ENCODE measurements at regions not wholly inside any gene's neighbourhood (a gene's known extent, or its start where the extent isn't known, plus 50 kb on each side); places are given as distances from the start of the nearest gene placed in this dataset.

- TF ChIP-seq BCL6B (tag by site-specific recombination; IDR thresholded peaks at IDR 0.05) (no peak), ZSCAN30 (tag by site-specific recombination; IDR thresholded peaks at IDR 0.05) (no peak), ZNF112 (tag by site-specific recombination; IDR thresholded peaks at IDR 0.05) (no peak), ZNF391 (tag by site-specific recombination; IDR thresholded peaks at IDR 0.05; ENCODE audit: borderline replicate concordance, low read depth) (no peak), GLI4 (tag by site-specific recombination; IDR thresholded peaks at IDR 0.05) (no peak), GFI1B (tag by site-specific recombination; IDR thresholded peaks at IDR 0.05) (no peak), ZNF645 (tag by site-specific recombination; IDR thresholded peaks at IDR 0.05) (no peak), PRDM1 (tag by site-specific recombination; IDR thresholded peaks at IDR 0.05) (no peak), OSR2 (tag by site-specific recombination; IDR thresholded peaks at IDR 0.05) (no peak), ZNF324 (tag by site-specific recombination; IDR thresholded peaks at IDR 0.05) (no peak), ZBTB1 (tag by site-specific recombination; IDR thresholded peaks at IDR 0.05) (no peak), ZNF791 (tag by site-specific recombination; IDR thresholded peaks at IDR 0.05) (no peak), ZBTB8A (tag by site-specific recombination; IDR thresholded peaks at IDR 0.05) (no peak), GLIS1 (tag by site-specific recombination; IDR thresholded peaks at IDR 0.05) (no peak)
- POLR2A ChIA-PET = no interaction called here
- H3K4me1 ChIP-seq (ENCODE audit: control insufficient read depth, insufficient read depth, low read length) = no peaks in the 10 kb centered on the region
- H3K36me3 ChIP-seq (ENCODE audit: control insufficient read depth in 2 of 2, insufficient read depth in 1 of 2, low read length in 2 of 2) = no peaks in the 10 kb centered on the region
- H3K27ac ChIP-seq (ENCODE audit: extremely low read depth, low read depth, low read length) = no peak overlapping the region
- no peak overlapping the region for H3K4me3 ChIP-seq (ENCODE audit: low read depth, low read length)
- CTCF ChIA-PET = interaction anchor here (0.6 kb wide), 1 partner anchor 12 kb away, joined by 7 read pairs; no protein-coding TSS in a partner anchor
- H3K9me3 ChIP-seq (ENCODE audit: control insufficient read depth, insufficient read depth, low read depth, low read length) = no peaks in the 10 kb centered on the region
These were observed 328.2 kb downstream of the KCNJ3 start for GRCh38 chr2:155026651-155027174.

GRCh38 chr2:155023674-155024073, 325.2 kb downstream of the KCNJ3 start:
- no peaks in the 10 kb centered on the region for H3K9me3 ChIP-seq (ENCODE audit: control insufficient read depth, insufficient read depth, low read depth, low read length)
- no peaks in the 10 kb centered on the region for H3K4me1 ChIP-seq (ENCODE audit: control insufficient read depth, insufficient read depth, low read length)
- H3K4me3 ChIP-seq (ENCODE audit: low read depth, low read length) = no peak overlapping the region
- no peak for TF ChIP-seq ZNF707 (tag by site-specific recombination; IDR thresholded peaks at IDR 0.05)
- TF ChIP-seq ZNF544 (tag by site-specific recombination; IDR thresholded peaks at IDR 0.05) = no peak
- no peak for TF ChIP-seq ZNF391 (tag by site-specific recombination; IDR thresholded peaks at IDR 0.05; ENCODE audit: borderline replicate concordance, low read depth)
- no peak for TF ChIP-seq ZNF621 (tag by site-specific recombination; IDR thresholded peaks at IDR 0.05)
- TF ChIP-seq ZNF221 (tag by site-specific recombination; IDR thresholded peaks at IDR 0.05; ENCODE audit: borderline replicate concordance) = no peak
- TF ChIP-seq AEBP2 (tag by site-specific recombination; IDR thresholded peaks at IDR 0.05; ENCODE audit: borderline replicate concordance) = no peak
- no peak for TF ChIP-seq ZNF501 (tag by site-specific recombination; IDR thresholded peaks at IDR 0.05)
- no peak for TF ChIP-seq CTCF (tag by site-specific recombination; IDR thresholded peaks at IDR 0.05)
- TF ChIP-seq ZNF791 (tag by site-specific recombination; IDR thresholded peaks at IDR 0.05) = no peak
- no peak for TF ChIP-seq RBAK (tag by site-specific recombination; IDR thresholded peaks at IDR 0.05)
- no peak for TF ChIP-seq GFI1B (tag by site-specific recombination; IDR thresholded peaks at IDR 0.05)
- TF ChIP-seq ZNF530 (tag by site-specific recombination; IDR thresholded peaks at IDR 0.05; ENCODE audit: low read depth) = no peak
- TF ChIP-seq ZNF133 (tag by site-specific recombination; IDR thresholded peaks at IDR 0.05) = no peak
- no peak for TF ChIP-seq ZNF404 (tag by site-specific recombination; IDR thresholded peaks at IDR 0.05)
- no peak for TF ChIP-seq ZNF837 (tag by site-specific recombination; IDR thresholded peaks at IDR 0.05)
- TF ChIP-seq ZNF610 (tag by site-specific recombination; IDR thresholded peaks at IDR 0.05; ENCODE audit: borderline replicate concordance) = no peak
- no peak for TF ChIP-seq ZNF561 (tag by site-specific recombination; IDR thresholded peaks at IDR 0.05; ENCODE audit: borderline replicate concordance)
- no peak for TF ChIP-seq ZEB2 (tag by site-specific recombination; IDR thresholded peaks at IDR 0.05)
- no peak for TF ChIP-seq ZNF785 (tag by site-specific recombination; IDR thresholded peaks at IDR 0.05)
- no peak for TF ChIP-seq GLI2 (tag by site-specific recombination; IDR thresholded peaks at IDR 0.05; ENCODE audit: borderline replicate concordance, low read depth)
- no peak overlapping the region for H3K27ac ChIP-seq (ENCODE audit: extremely low read depth, low read depth, low read length)
- H3K36me3 ChIP-seq (ENCODE audit: control insufficient read depth in 2 of 2, insufficient read depth in 1 of 2, low read length in 2 of 2) = no peaks in the 10 kb centered on the region
- ChIA-PET CTCF (no interaction called here), POLR2A (no interaction called here)
